ENCODE measurements at regions not wholly inside any gene's neighbourhood (a gene's known extent, or its start where the extent isn't known, plus 50 kb on each side); places are given as distances from the start of the nearest gene placed in this dataset.
"Not testable (repeated sequence)": the region's sequence is repeated elsewhere in the genome, so short reads cannot be mapped to it uniquely, and the experiment has no call there.

GRCh38 chr2:15759385-15759784 lies 167.7 kb downstream of the DDX1 start:
- H3K4me1 ChIP-seq, result no peaks in the 10 kb centered on the region
- ChIA-PET CTCF (interaction anchor here (1.0 to 2.5 kb wide), 3 partner anchors 11 to 180 kb away, joined by 3 to 6 read pairs (median 3); no protein-coding TSS in a partner anchor), POLR2A (no interaction called here)
- no peak for ATAC-seq
- DNase-seq (ENCODE audit: low read depth in 1 of 2, low spot score in 1 of 2), result no peak
- H3K27ac ChIP-seq, result no peak overlapping the region
- TF ChIP-seq POLR2AphosphoS2 (conservative IDR thresholded peaks at IDR 0.05; ENCODE audit: low read length) (no peak), CEBPB (IDR thresholded peaks at IDR 0.05) (no peak), HOXB5 (CRISPR knock-in tag; IDR thresholded peaks at IDR 0.05) (no peak), ESRRA (IDR thresholded peaks at IDR 0.05; ENCODE audit: borderline replicate concordance, low read length) (no peak), EP300 (IDR thresholded peaks at IDR 0.05) (no peak), JUN (IDR thresholded peaks at IDR 0.05) (no peak), HOXA7 (CRISPR knock-in tag; IDR thresholded peaks at IDR 0.05) (no peak), CHD2 (IDR thresholded peaks at IDR 0.05; ENCODE audit: low read length, partially characterized antibody) (no peak), JUNB (IDR thresholded peaks at IDR 0.05) (no peak), POLR2A (IDR thresholded peaks at IDR 0.05; ENCODE audit: low read length) (no peak), MAX (IDR thresholded peaks at IDR 0.05) (no peak), NFE2L2 (conservative IDR thresholded peaks at IDR 0.05; ENCODE audit: low read length) (no peak)
- FAIRE-seq, result no peak
- H3K4me2 ChIP-seq, result no peak overlapping the region
- peaks cover 11% of the 10 kb centered on the region; the same call in 2 of the 3 replicates for H3K9me3 ChIP-seq
- H3K4me3 ChIP-seq, result no peak overlapping the region
- WGBS (ENCODE audit: missing lambda C conversion rate), result 15% methylated on average over 1 of the region's 1 CpG

DNA sequence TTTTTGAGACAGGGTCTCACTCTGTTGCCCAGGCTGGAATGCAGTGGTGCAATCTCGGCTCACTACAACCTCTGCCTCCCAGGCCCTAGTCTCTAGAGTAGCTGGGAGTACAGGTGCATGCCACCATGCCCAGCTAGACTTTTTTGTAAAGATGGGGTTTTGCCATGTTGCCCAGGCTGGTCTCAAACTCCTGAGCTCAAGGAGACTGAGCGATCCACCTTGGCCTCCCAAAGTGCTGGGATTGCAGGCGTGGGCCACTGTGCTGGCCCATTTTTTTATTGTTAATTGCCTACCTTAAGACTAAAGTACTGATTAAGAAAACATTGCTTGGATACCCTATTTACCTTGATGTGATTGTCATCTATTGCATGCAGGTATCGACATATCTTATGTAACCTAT lies 168.1 kb downstream of the DDX1 start:
- H3K4me2 ChIP-seq, POLR2A ChIA-PET: not testable (repeated sequence)

DNA sequence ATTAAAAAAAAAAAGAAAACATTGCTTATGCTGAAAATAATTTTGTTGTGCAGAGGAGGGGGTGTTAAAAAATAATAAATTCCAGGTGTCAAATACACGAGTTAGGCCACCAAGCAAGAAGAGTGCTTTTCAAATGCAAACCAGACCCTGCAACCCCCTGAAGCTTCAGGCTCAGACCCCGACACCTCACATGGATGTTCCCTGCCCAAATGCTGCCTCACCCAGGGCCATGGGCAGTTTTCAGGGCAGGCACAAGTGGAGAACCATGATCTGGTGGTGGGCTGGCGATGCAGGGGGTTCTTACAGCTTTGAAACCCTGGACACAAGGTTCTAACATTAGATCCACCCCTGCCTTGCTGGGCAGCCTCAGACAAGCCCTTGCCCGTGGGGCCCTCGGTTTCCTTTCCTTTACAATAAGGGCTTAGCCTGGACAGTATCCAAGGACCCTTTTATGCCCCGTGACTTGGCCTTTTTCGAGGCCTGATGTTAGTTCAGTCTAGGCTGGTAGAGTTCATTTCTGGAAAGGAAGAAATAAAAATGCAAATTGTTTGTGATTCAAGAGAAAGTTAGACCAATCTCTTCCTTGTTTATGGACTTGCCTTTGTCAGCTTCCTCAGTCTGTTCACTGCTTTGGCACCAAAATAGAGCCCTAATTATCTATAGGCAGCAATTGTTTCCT lies 168.7 kb downstream of the DDX1 start:
- ATAC-seq, result no peak
- no peak overlapping the region for H3K4me3 ChIP-seq
- H3K27ac ChIP-seq, result no peak overlapping the region
- no peak for DNase-seq (ENCODE audit: low read depth in 1 of 2, low spot score in 1 of 2)
- H3K9me3 ChIP-seq, result peaks cover 11% of the 10 kb centered on the region; the same call in 2 of the 3 replicates
- H3K4me1 ChIP-seq, result no peaks in the 10 kb centered on the region
- H3K4me2 ChIP-seq, result no peak overlapping the region
- no peak for FAIRE-seq
- ChIA-PET CTCF (interaction anchor here (0.7 to 2.5 kb wide), 2 partner anchors 12 to 72 kb away, joined by 3 to 6 read pairs; no protein-coding TSS in a partner anchor), POLR2A (no interaction called here)
- TF ChIP-seq NFE2L2 (conservative IDR thresholded peaks at IDR 0.05; ENCODE audit: low read length) (no peak), USF2 (IDR thresholded peaks at IDR 0.05) (no peak)
- 29% methylated on average over 7 of the region's 7 CpGs for WGBS (ENCODE audit: missing lambda C conversion rate)

More for the DNA sequence above, 168.1 kb downstream of the DDX1 start:
- not testable (repeated sequence) for ATAC-seq; DNase-seq (ENCODE audit: low read depth in 1 of 2, low spot score in 1 of 2); H3K4me3 ChIP-seq; FAIRE-seq; H3K27ac ChIP-seq; H3K4me1 ChIP-seq
- peaks cover 11% of the 10 kb centered on the region; the same call in 2 of the 3 replicates for H3K9me3 ChIP-seq
- WGBS (ENCODE audit: missing lambda C conversion rate), result 38% methylated on average over 4 of the region's 4 CpGs
- CTCF ChIA-PET, result interaction anchor here (2.5 kb wide), 1 partner anchor 11 kb away, joined by 6 read pairs; no protein-coding TSS in a partner anchor

- Histone ChIP-seq H3K4me1 (no peaks in the 10 kb centered on the region), H3K27ac (no peak overlapping the region), H3K4me2 (no peak overlapping the region), H3K9me3 (peaks cover 11% of the 10 kb centered on the region; the same call in 2 of the 3 replicates), H3K4me3 (no peak overlapping the region)
- FAIRE-seq (no peak), ATAC-seq (no peak), DNase-seq (ENCODE audit: low read depth in 1 of 2, low spot score in 1 of 2) (no peak)
- 49% methylated on average over 6 of the region's 6 CpGs for WGBS (ENCODE audit: missing lambda C conversion rate)
- ChIA-PET POLR2A (no interaction called here), CTCF (interaction anchor here (2.5 kb wide), 1 partner anchor 12 kb away, joined by 6 read pairs; no protein-coding TSS in a partner anchor)
- TF ChIP-seq USF2 (IDR thresholded peaks at IDR 0.05) (no peak), HMGXB4 (CRISPR knock-in tag; IDR thresholded peaks at IDR 0.05; ENCODE audit: borderline replicate concordance) (no peak), KDM5A (IDR thresholded peaks at IDR 0.05) (no peak), PHF8 (IDR thresholded peaks at IDR 0.05; ENCODE audit: borderline replicate concordance, low read depth) (no peak), RARB (CRISPR knock-in tag; IDR thresholded peaks at IDR 0.05) (no peak), EHF (CRISPR knock-in tag; IDR thresholded peaks at IDR 0.05) (no peak)
Observed at GRCh38 chr2:15761056-15761455, 169.4 kb downstream of the DDX1 start.

Measured in A549 (cell line).